ENCODE measurements at regions not wholly inside any gene's neighbourhood (a gene's known extent, or its start where the extent isn't known, plus 50 kb on each side); places are given as distances from the start of the nearest gene placed in this dataset.

DNA sequence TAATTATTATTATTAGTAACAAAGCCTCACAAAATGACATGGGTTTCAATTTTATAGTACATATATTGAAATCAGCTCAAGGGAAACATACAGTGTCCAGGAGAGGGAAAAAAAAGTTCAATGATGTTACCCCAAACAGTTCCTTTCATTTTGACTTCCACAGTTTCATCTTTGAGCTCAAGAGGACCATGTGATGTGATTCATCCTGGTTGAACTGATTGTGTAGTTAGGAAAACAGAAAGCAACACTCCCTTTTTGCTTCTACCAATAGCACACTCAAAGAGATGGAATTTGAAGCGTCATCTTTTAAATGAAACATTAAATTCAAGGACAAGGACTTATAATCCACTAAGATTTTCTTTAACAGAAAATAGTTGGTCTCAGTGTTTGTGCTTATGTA lies 461.0 kb downstream of the FOXG1 start:
- TF ChIP-seq, protein P1, sequence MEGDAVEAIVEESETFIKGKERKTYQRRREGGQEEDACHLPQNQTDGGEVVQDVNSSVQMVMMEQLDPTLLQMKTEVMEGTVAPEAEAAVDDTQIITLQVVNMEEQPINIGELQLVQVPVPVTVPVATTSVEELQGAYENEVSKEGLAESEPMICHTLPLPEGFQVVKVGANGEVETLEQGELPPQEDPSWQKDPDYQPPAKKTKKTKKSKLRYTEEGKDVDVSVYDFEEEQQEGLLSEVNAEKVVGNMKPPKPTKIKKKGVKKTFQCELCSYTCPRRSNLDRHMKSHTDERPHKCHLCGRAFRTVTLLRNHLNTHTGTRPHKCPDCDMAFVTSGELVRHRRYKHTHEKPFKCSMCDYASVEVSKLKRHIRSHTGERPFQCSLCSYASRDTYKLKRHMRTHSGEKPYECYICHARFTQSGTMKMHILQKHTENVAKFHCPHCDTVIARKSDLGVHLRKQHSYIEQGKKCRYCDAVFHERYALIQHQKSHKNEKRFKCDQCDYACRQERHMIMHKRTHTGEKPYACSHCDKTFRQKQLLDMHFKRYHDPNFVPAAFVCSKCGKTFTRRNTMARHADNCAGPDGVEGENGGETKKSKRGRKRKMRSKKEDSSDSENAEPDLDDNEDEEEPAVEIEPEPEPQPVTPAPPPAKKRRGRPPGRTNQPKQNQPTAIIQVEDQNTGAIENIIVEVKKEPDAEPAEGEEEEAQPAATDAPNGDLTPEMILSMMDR (IDR thresholded peaks at IDR 0.05), result no peak
- no peak for TF ChIP-seq POLR2A (IDR thresholded peaks at IDR 0.05)
